Prostate gland (tissue), 2 donors: ENCODE measurements at regions not wholly inside any gene's neighbourhood (a gene's known extent, or its start where the extent isn't known, plus 50 kb on each side); places are given as distances from the start of the nearest gene placed in this dataset.
A peak's percentile ranks its signal among the peaks of the same experiment; 100 is the strongest.

Source experiments
- POLR2A ChIP-seq: fragments of 450-650 bp; IDR thresholded peaks from one replicate; pipeline ENCODE4 v1.6.1; 2016; ENCODE audit warnings: antibody characterized with exemption, mild to moderate bottlenecking
- POLR2AphosphoS5 ChIP-seq: sonication (generic); formaldehyde crosslinking; IDR thresholded peaks from one replicate; pipeline ENCODE4 v1.6.1; 2017; ENCODE audit warnings: antibody characterized with exemption
- TF ChIP-seq, protein P1 (sequence below), 4 experiments: fragments of 200-600 bp in 2 of 4; fragments of 450-650 bp in 2 of 4; sonication (generic) in 2 of 4; IDR thresholded peaks; 1 replicate in 3 of 4; 2 replicates in 1 of 4; pipeline ENCODE4 v1.5.1; 2016 to 2019; ENCODE audit warnings: antibody characterized with exemption in 4 of 4, mild to moderate bottlenecking in 2 of 4, moderate library complexity in 2 of 4

DNA sequence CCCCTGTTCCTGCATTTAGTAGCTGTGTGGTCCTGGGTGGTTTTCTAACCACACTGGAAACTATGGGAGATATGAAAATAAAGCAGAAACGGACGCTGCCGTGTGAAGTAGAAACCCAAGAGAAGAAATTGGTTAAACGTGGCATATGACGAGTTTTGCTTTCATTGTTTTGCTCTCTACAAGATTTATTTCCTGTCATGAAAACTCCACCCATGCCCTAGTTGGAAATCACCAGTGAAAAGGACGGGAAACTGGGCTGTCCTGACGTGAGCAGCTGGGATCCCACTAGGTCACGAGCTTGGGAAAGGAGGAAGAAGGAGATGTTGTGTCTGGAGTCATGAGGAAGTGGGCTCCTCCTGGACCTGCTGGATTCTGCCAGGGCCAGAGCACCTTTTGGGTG is 120.8 kb upstream of the GADD45A start:
- TF ChIP-seq, protein P1, sequence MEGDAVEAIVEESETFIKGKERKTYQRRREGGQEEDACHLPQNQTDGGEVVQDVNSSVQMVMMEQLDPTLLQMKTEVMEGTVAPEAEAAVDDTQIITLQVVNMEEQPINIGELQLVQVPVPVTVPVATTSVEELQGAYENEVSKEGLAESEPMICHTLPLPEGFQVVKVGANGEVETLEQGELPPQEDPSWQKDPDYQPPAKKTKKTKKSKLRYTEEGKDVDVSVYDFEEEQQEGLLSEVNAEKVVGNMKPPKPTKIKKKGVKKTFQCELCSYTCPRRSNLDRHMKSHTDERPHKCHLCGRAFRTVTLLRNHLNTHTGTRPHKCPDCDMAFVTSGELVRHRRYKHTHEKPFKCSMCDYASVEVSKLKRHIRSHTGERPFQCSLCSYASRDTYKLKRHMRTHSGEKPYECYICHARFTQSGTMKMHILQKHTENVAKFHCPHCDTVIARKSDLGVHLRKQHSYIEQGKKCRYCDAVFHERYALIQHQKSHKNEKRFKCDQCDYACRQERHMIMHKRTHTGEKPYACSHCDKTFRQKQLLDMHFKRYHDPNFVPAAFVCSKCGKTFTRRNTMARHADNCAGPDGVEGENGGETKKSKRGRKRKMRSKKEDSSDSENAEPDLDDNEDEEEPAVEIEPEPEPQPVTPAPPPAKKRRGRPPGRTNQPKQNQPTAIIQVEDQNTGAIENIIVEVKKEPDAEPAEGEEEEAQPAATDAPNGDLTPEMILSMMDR (IDR thresholded peaks at IDR 0.05) = no peak
- no peak for TF ChIP-seq POLR2A
- peak; percentile 46 for TF ChIP-seq POLR2AphosphoS5
